SU-DHL-6 (cell line): ENCODE measurements at regions not wholly inside any gene's neighbourhood (a gene's known extent, or its start where the extent isn't known, plus 50 kb on each side); places are given as distances from the start of the nearest gene placed in this dataset.

ENCODE experiments used
- H2AFZ ChIP-seq: fragments of 200-600 bp; sonication (generic); 2 replicates; pipeline ENCODE4 v1.6.1; 2014; ENCODE audit warnings: low read depth, mild to moderate bottlenecking, moderate library complexity, mixed read lengths, antibody characterized with exemption, low read length; ENCODE audit not compliant: severe bottlenecking
- H3F3A ChIP-seq: fragments of 200-600 bp; shearing (Covaris generic); 2 replicates; pipeline ENCODE4 v1.6.0; 2016; ENCODE audit warnings: antibody characterized with exemption, mild to moderate bottlenecking; ENCODE audit not compliant: insufficient read depth
- H3K27ac ChIP-seq: fragments of 200-600 bp; sonication (generic); 2 replicates; pipeline ENCODE4 v1.5.1; 2016; ENCODE audit warnings: low read depth, mild to moderate bottlenecking, low read length, moderate library complexity, mixed read lengths
- H3K27me3 ChIP-seq: fragments of 200-600 bp; sonication (generic), shearing (Covaris generic); 2 replicates; pipeline ENCODE4 v1.6.0; 2014; ENCODE audit warnings: mild to moderate bottlenecking, low read length
- H3K36me3 ChIP-seq: fragments of 200-600 bp; sonication (generic); 2 replicates; pipeline ENCODE4 v1.6.1; 2014; ENCODE audit warnings: mild to moderate bottlenecking, low read length, mixed read lengths
- H3K4me2 ChIP-seq: fragments of 300-600, 200-600 bp; shearing (Covaris generic), sonication (generic); 2 replicates; pipeline ENCODE4 v1.6.0; 2014; ENCODE audit warnings: low read length, low read depth, mild to moderate bottlenecking; ENCODE audit not compliant: poor library complexity, severe bottlenecking
- H3K4me3 ChIP-seq: fragments of 200-600 bp; sonication (generic); 2 replicates; pipeline ENCODE4 v1.5.1; 2014; ENCODE audit warnings: antibody characterized with exemption, low read length, mild to moderate bottlenecking, mixed read lengths; ENCODE audit not compliant: insufficient read depth, poor library complexity, severe bottlenecking
- H3K79me2 ChIP-seq: fragments of 200-600 bp; sonication (generic); 2 replicates; pipeline ENCODE4 v1.6.1; 2014; ENCODE audit warnings: mild to moderate bottlenecking, low read length, moderate library complexity; ENCODE audit not compliant: insufficient read depth
- H3K9ac ChIP-seq: fragments of 200-600 bp; sonication (generic); 2 replicates; pipeline ENCODE4 v1.7.0; 2014; ENCODE audit warnings: mild to moderate bottlenecking, low read length
- H3K9me2 ChIP-seq: fragments of 200-600 bp; sonication (generic); replicated peaks from 2 replicates; pipeline ENCODE4 v1.6.1; 2014; ENCODE audit warnings: low read length; ENCODE audit not compliant: insufficient read depth
- H3K9me3 ChIP-seq: fragments of 200-600 bp; sonication (generic); 2 replicates; pipeline ENCODE4 v1.6.1; 2014; ENCODE audit warnings: low read length, mixed read lengths; ENCODE audit not compliant: insufficient read depth
- H4K20me1 ChIP-seq: fragments of 200-600 bp; sonication (generic); 2 replicates; pipeline ENCODE4 v1.6.1; 2014; ENCODE audit warnings: low read depth, mild to moderate bottlenecking, antibody characterized with exemption, low read length, moderate library complexity, mixed read lengths
- EZH2phosphoT487 ChIP-seq: fragments of 200-600 bp; sonication (generic), shearing (Covaris generic); conservative IDR thresholded peaks from 2 replicates; pipeline ENCODE4 v1.6.1; 2018; ENCODE audit warnings: mild to moderate bottlenecking, antibody characterized with exemption, low read length, moderate library complexity, mixed read lengths
- TF ChIP-seq, protein P1 (sequence below): fragments of 200-600 bp; sonication (generic); IDR thresholded peaks from one replicate; pipeline ENCODE4 v1.5.1; 2017; ENCODE audit warnings: antibody characterized with exemption, mild to moderate bottlenecking, low read length, moderate library complexity; ENCODE audit not compliant: insufficient read depth, poor library complexity, severe bottlenecking

- H4K20me1 ChIP-seq = no peaks in the 10 kb centered on the region
- H3K4me3 ChIP-seq = no peak overlapping the region
- H3K9me3 ChIP-seq = no peaks in the 10 kb centered on the region
- H3K27me3 ChIP-seq = no peaks in the 10 kb centered on the region
- no peak overlapping the region for H2AFZ ChIP-seq
- peak overlapping the region; percentile 99 for H3K27ac ChIP-seq
- H3K36me3 ChIP-seq = no peaks in the 10 kb centered on the region
- peak overlapping the region; percentile 59 for H3K4me2 ChIP-seq
- TF ChIP-seq, protein P1, sequence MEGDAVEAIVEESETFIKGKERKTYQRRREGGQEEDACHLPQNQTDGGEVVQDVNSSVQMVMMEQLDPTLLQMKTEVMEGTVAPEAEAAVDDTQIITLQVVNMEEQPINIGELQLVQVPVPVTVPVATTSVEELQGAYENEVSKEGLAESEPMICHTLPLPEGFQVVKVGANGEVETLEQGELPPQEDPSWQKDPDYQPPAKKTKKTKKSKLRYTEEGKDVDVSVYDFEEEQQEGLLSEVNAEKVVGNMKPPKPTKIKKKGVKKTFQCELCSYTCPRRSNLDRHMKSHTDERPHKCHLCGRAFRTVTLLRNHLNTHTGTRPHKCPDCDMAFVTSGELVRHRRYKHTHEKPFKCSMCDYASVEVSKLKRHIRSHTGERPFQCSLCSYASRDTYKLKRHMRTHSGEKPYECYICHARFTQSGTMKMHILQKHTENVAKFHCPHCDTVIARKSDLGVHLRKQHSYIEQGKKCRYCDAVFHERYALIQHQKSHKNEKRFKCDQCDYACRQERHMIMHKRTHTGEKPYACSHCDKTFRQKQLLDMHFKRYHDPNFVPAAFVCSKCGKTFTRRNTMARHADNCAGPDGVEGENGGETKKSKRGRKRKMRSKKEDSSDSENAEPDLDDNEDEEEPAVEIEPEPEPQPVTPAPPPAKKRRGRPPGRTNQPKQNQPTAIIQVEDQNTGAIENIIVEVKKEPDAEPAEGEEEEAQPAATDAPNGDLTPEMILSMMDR = no peak
- TF ChIP-seq EZH2phosphoT487 = no peak
- H3K79me2 ChIP-seq = no peaks in the 10 kb centered on the region
- H3K9ac ChIP-seq = peak overlapping the region; percentile 45
- H3F3A ChIP-seq = peaks cover 59% of the 10 kb centered on the region
- H3K9me2 ChIP-seq = no peaks in the 10 kb centered on the region
Observed at GRCh38 chr12:14278294-14278953, 87.1 kb upstream of the ATF7IP start.

GRCh38 chr12:14279845-14280244 lies 85.6 kb upstream of the ATF7IP start:
- no peaks in the 10 kb centered on the region for H4K20me1 ChIP-seq
- H3K9ac ChIP-seq = peak overlapping the region; percentile 50
- H3K79me2 ChIP-seq = peaks cover 11% of the 10 kb centered on the region; the same call in 1 of the 2 replicates
- H3K4me2 ChIP-seq = peak overlapping the region; percentile 59
- H3K27me3 ChIP-seq = no peaks in the 10 kb centered on the region
- no peak overlapping the region for H2AFZ ChIP-seq
- H3K36me3 ChIP-seq = no peaks in the 10 kb centered on the region
- H3K27ac ChIP-seq = peak overlapping the region; percentile 99
- H3F3A ChIP-seq = peaks cover 62% of the 10 kb centered on the region
- H3K9me3 ChIP-seq = no peaks in the 10 kb centered on the region
- no peaks in the 10 kb centered on the region for H3K9me2 ChIP-seq
- no peak overlapping the region for H3K4me3 ChIP-seq
- TF ChIP-seq, protein P1 = no peak
- TF ChIP-seq EZH2phosphoT487 = no peak

DNA sequence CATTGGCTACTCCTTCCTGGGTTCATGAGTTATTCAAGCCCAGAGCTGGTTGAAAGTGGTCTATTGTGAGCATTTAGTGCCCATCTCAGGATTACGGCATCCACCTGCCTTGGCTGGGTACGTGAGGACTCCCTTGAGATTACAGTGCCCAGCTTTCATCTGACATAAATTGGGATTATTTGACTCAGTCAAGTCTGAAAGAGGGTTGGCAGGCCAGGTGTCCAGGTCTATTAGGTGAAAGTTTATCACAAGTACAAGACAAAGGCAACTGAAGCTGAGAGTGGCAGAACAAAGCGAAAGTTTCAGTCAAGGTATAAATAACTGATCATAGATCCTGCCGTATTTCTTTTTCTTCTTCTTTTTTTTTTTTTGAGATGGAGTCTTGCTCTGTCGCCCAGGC lies 84.6 kb upstream of the ATF7IP start:
- H3K4me3 ChIP-seq = no peak overlapping the region
- no peaks in the 10 kb centered on the region for H4K20me1 ChIP-seq

More for the DNA sequence above, 84.6 kb upstream of the ATF7IP start:
- Histone ChIP-seq H3F3A (peaks cover 62% of the 10 kb centered on the region), H3K4me2 (peak overlapping the region; percentile 59), H3K9me3 (no peaks in the 10 kb centered on the region), H3K27me3 (no peaks in the 10 kb centered on the region), H3K79me2 (peaks cover 20% of the 10 kb centered on the region; the same call in 1 of the 2 replicates), H3K9me2 (no peaks in the 10 kb centered on the region), H3K9ac (peak overlapping the region; percentile 50), H2AFZ (no peak overlapping the region), H3K36me3 (no peaks in the 10 kb centered on the region), H3K27ac (peak overlapping the region; percentile 99)
- TF ChIP-seq EZH2phosphoT487 = no peak
- TF ChIP-seq, protein P1 = no peak
